Panc1 (cell line): ENCODE measurements at regions not wholly inside any gene's neighbourhood (a gene's known extent, or its start where the extent isn't known, plus 50 kb on each side); places are given as distances from the start of the nearest gene placed in this dataset.

Experiments used
- ATAC-seq: fragments of 200-7000 bp; cut with Tn5 transposase; 2 replicates; pipeline ENCODE4 v1.9.1; 2020; ENCODE audit warnings: mild to moderate bottlenecking, moderate library complexity
- BruUV-seq: library from RNA; stranded (reverse); fragments of 400-500 nt; replicated peaks from 2 replicates; lab custom pipeline; 2021; lab: Mats Ljungman, UMichigan
- CTCF ChIA-PET: fragments of 300-600 bp; sonication (Branson Sonifier 250); formaldehyde crosslinking; loops from one replicate; lab custom pipeline; 2022; ENCODE audit warnings: antibody characterized with exemption; lab: Charles Lee
- POLR2A ChIA-PET: fragments of 300-600 bp; sonication (Branson Sonifier 250); formaldehyde crosslinking; loops from one replicate; lab custom pipeline; 2022; ENCODE audit warnings: antibody characterized with exemption; lab: Charles Lee
- DNase-seq: peaks from one replicate; pipeline ENCODE4 v3.0.0-alpha.2; 2010; ENCODE audit warnings: low read depth, low spot score
- H3K27ac ChIP-seq: 2 replicates; pipeline ENCODE4 v1.5.1; 2011; ENCODE audit warnings: mild to moderate bottlenecking, low read length, inconsistent platforms
- H3K27me3 ChIP-seq: fragments of 200-500 bp; sonication (Bioruptor generic); 2 replicates; pipeline ENCODE4 v1.6.0; 2014; ENCODE audit warnings: low read length, inconsistent platforms; ENCODE audit not compliant: control insufficient read depth, insufficient read depth
- H3K36me3 ChIP-seq: fragments of 200-500 bp; sonication (Bioruptor generic); 2 replicates; pipeline ENCODE4 v1.5.1; 2014; ENCODE audit warnings: inconsistent platforms, mild to moderate bottlenecking, low read length, moderate library complexity; ENCODE audit not compliant: control insufficient read depth, insufficient read depth
- H3K4me1 ChIP-seq: 2 replicates; pipeline ENCODE4 v1.5.1; 2011; ENCODE audit warnings: inconsistent platforms, mild to moderate bottlenecking, low read length, moderate library complexity; ENCODE audit not compliant: control insufficient read depth, insufficient read depth
- H3K4me3 ChIP-seq, 2 experiments: 2 replicates each; pipeline ENCODE4 v1.5.1; 2011 to 2012; ENCODE audit warnings: low read depth in 2 of 2, low read length in 2 of 2, mild to moderate bottlenecking in 2 of 2, inconsistent platforms in 1 of 2, moderate library complexity in 1 of 2
- H3K9me3 ChIP-seq: fragments of 200-500 bp; sonication (Bioruptor generic); 2 replicates; pipeline ENCODE4 v1.5.1; 2014; ENCODE audit warnings: low read depth, mild to moderate bottlenecking, inconsistent platforms, low read length, moderate library complexity; ENCODE audit not compliant: control insufficient read depth, insufficient read depth
- CTCF ChIP-seq: fragments of 450-650 bp; IDR thresholded peaks from 2 replicates; pipeline ENCODE4 v1.5.1; 2017; ENCODE audit warnings: mild to moderate bottlenecking
- POLR2AphosphoS5 ChIP-seq: IDR thresholded peaks from 2 replicates; pipeline ENCODE4 v1.6.1; 2012; ENCODE audit warnings: mild to moderate bottlenecking, low read depth, low read length, moderate library complexity
- REST ChIP-seq, 2 experiments: IDR thresholded peaks; 2 replicates each; pipeline ENCODE4 v1.6.1; 2011 to 2012; ENCODE audit warnings: low read depth in 2 of 2, control low read depth in 1 of 2, low read length in 1 of 2, mild to moderate bottlenecking in 1 of 2, moderate library complexity in 1 of 2; ENCODE audit not compliant: insufficient read depth in 1 of 2
- SIN3A ChIP-seq: IDR thresholded peaks from 2 replicates; pipeline ENCODE4 v1.6.1; 2012; ENCODE audit warnings: low read depth, mild to moderate bottlenecking, low read length, moderate library complexity, borderline replicate concordance; ENCODE audit not compliant: insufficient read depth
- TCF7L2 ChIP-seq: IDR thresholded peaks from 2 replicates; pipeline ENCODE4 v1.6.1; 2011; ENCODE audit warnings: mild to moderate bottlenecking, low read depth, low read length, inconsistent platforms
- in situ Hi-C: cut with HindIII; loops from 2 replicates; pipeline ENCODE4 v1.10.0; 2016; ENCODE audit warnings: low sequenced_read_pairs, low pct_unique_long_range_greater_than_20kb
- intact Hi-C: fragments of 100-400 bp; cut with micrococcal nuclease; formaldehyde crosslinking; loops from one replicate; pipeline ENCODE4 v1.10.0; 2022; ENCODE audit not compliant: unreplicated experiment

GRCh38 chr5:67903656-67904055 is 311.9 kb upstream of the PIK3R1 start:
- Histone ChIP-seq H3K27ac (no peak overlapping the region), H3K36me3 (no peaks in the 10 kb centered on the region), H3K27me3 (no peaks in the 10 kb centered on the region), H3K4me1 (no peaks in the 10 kb centered on the region), H3K9me3 (no peaks in the 10 kb centered on the region), H3K4me3 (no peak overlapping the region)
- in situ Hi-C loops: no loop called here
- intact Hi-C loops: no loop called here
- no peak for DNase-seq
- TF ChIP-seq REST (IDR thresholded peaks at IDR 0.05; ENCODE audit: insufficient read depth in 1 of 2, low read depth in 2 of 2, low read length in 1 of 2) (no peak), TCF7L2 (no peak), SIN3A (no peak), CTCF (no peak), POLR2AphosphoS5 (no peak)
- no TSS peak for BruUV-seq
- no peak for ATAC-seq
- ChIA-PET POLR2A (no interaction called here), CTCF (no interaction called here)

- H3K4me3 ChIP-seq: no peak overlapping the region
- no peak overlapping the region for H3K27ac ChIP-seq
- TF ChIP-seq CTCF (no peak), SIN3A (no peak), REST (IDR thresholded peaks at IDR 0.05; ENCODE audit: insufficient read depth in 1 of 2, low read depth in 2 of 2, low read length in 1 of 2) (no peak), POLR2AphosphoS5 (no peak), TCF7L2 (no peak)
- no peaks in the 10 kb centered on the region for H3K4me1 ChIP-seq
- ATAC-seq (no peak), DNase-seq (no peak)
- ChIA-PET CTCF (no interaction called here), POLR2A (no interaction called here)
- no TSS peak for BruUV-seq
- intact Hi-C loops (no loop called here), in situ Hi-C loops (no loop called here)
- H3K36me3 ChIP-seq: no peaks in the 10 kb centered on the region
- no peaks in the 10 kb centered on the region for H3K27me3 ChIP-seq
- H3K9me3 ChIP-seq: no peaks in the 10 kb centered on the region
Measured at GRCh38 chr5:67903121-67903520, 312.4 kb upstream of the PIK3R1 start.
